Transverse colon (tissue), 4 donors: ENCODE measurements at regions not wholly inside any gene's neighbourhood (a gene's known extent, or its start where the extent isn't known, plus 50 kb on each side); places are given as distances from the start of the nearest gene placed in this dataset.

Source experiments
- CTCF ChIP-seq, 5 experiments: fragments of 200-600 bp in 3 of 5; fragments of 450-650 bp in 2 of 5; sonication (generic) in 3 of 5; IDR thresholded peaks; 1 replicate in 2 of 5; 2 replicates in 3 of 5; pipeline ENCODE4 v1.5.1; 2016 to 2017; ENCODE audit warnings: antibody characterized with exemption in 5 of 5, inconsistent platforms in 3 of 5, mild to moderate bottlenecking in 2 of 5, moderate library complexity in 1 of 5
- EP300 ChIP-seq: sonication (generic); formaldehyde crosslinking; IDR thresholded peaks from one replicate; pipeline ENCODE4 v1.6.1; 2017; ENCODE audit warnings: antibody characterized with exemption, low read depth
- POLR2A ChIP-seq: fragments of 450-650 bp; IDR thresholded peaks from one replicate; pipeline ENCODE4 v1.6.1; 2016; ENCODE audit warnings: antibody characterized with exemption, mild to moderate bottlenecking, moderate library complexity
- POLR2AphosphoS5 ChIP-seq, 3 donors: sonication (generic); formaldehyde crosslinking; IDR thresholded peaks; one replicate each; pipeline ENCODE4 v1.6.1; 2016; ENCODE audit warnings: antibody characterized with exemption in 3 of 3

GRCh38 chr18:66209656-66210055 lies 394.2 kb downstream of the CDH19 start:
- TF ChIP-seq POLR2AphosphoS5 (IDR thresholded peaks at IDR 0.05), result no peak
- TF ChIP-seq CTCF (IDR thresholded peaks at IDR 0.05), result no peak
- TF ChIP-seq POLR2A, result no peak
- TF ChIP-seq EP300, result no peak
